Dedifferentiated amniotic fluid mesenchymal stem cell (primary cell): ENCODE measurements at regions not wholly inside any gene's neighbourhood (a gene's known extent, or its start where the extent isn't known, plus 50 kb on each side); places are given as distances from the start of the nearest gene placed in this dataset.

Experiments used
- DNase-seq: peaks from one replicate; pipeline ENCODE4 v3.0.0-alpha.2; 2016; ENCODE audit errors: extremely low spot score

DNA sequence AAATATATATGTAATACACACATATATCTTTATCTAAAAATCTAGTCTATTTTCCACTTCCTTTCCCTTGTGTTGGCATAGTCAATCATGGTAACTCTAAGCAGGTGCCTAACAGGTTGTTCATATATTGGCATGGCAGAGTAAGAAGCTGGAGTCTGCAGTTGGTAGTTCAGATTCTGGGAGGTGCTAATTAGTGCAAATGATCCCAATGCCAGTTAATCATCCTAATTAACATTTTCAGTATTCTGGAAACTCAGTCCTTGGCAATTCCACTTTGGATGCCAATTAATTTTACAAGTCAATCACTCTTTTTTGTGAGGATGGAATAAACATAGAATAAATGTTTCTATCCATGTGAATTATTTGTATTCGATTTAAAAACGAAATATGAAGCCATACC lies 863.7 kb upstream of the SOX9 start:
- DNase-seq, result no peak

DNA sequence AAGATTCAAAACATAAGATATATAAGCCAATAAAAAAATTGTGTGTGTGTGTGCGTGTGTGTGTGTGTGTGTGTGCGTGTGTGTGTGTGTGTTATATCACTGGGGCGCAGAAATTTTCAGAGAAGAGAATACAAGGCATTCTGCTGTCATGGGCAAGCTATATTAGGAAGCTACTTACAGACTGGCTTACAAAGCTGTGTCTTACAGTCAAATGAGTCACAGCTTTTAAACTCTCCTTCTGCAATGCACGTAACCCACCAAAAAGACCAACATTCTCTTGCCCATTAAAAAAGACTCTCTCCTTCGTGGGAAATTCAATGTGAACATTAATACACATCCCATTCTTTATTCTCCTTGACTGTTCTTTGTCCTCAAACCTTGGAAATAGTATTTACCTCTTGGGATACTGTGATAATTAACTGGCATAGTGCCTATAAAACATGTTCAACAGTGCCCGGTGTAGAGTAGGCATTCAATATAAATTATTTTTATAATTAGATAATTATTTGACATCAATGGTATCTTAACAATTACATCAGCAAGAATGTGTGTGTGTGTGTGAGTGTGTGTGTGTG lies 860.4 kb upstream of the SOX9 start:
- no peak for DNase-seq

DNA sequence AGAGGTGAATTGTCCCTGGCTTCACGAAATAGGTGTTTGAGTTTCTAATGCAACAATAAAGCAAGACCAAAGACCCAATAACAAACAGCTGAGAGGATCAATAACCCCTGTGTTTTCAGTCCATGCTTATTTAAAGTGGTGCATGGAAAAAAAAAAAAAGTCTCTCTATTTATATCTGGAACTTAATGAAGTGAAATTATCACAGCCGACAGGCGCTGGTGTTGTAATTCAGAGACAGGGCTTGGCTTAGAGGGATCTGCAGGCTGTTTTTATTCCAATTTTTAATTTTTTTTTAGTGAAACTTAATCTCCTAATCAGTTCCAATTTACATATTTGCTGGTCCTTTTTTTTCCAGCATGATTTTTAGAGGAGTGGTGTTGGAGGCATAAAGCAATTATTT lies 858.2 kb upstream of the SOX9 start:
- DNase-seq, result no peak

DNA sequence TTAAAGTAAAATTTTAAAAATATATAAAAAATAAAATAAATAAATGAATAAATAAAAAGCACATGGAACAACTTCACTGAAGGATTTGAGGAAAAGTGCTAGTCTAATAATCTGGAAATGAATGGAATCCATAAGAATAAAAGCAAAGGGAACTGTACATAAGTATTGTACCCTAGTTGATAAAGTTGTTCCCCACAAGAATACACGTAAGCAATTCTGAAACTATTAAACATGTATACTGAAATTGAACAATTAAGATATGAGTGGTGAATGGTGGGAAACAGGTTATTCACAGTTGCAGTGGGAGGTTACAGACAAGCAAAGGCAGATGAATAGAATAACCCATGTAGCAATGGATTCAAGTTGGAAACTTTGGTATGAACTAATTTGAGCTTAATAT lies 853.2 kb upstream of the SOX9 start:
- no peak for DNase-seq

DNA sequence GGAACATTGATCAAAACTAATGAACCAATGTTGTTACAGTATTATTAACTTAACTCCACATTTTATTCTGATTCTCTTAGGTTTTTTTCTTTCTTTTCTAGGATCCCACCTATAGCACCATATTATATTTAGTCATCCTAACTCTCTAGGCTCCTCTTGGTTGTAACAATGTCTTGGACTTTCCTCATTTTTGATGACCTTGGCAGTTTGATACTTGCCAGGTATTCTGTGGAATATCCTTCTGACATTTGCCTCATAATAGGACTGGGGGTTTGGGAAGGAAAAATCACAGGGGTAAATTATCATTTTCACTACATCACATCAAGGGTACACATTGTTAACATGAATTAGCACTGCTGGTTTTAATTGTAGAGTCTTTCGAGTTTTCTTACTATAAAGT lies 851.6 kb upstream of the SOX9 start:
- no peak for DNase-seq

DNA sequence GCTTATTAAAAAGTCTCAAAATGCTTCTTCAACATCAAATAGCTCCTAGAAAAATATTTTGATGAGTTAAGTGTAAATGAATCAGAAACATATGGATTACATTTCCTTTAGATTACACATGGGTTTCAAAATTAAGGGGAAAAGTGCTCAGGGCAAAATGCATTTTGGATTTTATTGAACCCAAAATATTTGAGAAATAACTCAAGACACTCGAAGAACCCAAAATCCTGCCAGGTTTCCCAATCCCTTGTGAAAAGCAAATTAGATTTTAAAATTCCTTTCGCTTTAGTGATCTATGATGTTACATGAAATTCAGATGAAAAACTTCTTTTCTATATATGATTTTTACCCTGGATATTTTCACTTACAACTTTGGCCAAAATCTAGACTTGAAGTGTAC lies 847.4 kb upstream of the SOX9 start:
- DNase-seq, result no peak

DNA sequence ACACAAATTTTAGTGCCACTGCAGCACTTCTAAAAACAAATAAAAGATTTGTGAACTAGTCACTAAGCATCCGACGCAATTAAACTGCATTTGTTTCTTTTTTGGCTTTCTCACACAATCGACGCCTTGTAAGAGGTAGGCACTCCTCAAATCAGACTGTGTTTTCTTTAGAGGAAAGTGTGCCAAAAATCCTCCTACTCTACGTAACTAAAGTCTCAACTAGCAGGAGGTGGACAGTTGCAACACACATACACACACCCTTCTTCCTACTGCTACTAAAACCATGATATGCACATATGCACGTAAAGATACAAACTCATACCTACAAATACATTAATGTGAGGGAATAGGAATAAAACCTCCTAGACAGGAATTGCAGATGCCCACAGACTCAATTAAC lies 844.7 kb upstream of the SOX9 start:
- DNase-seq, result no peak

DNA sequence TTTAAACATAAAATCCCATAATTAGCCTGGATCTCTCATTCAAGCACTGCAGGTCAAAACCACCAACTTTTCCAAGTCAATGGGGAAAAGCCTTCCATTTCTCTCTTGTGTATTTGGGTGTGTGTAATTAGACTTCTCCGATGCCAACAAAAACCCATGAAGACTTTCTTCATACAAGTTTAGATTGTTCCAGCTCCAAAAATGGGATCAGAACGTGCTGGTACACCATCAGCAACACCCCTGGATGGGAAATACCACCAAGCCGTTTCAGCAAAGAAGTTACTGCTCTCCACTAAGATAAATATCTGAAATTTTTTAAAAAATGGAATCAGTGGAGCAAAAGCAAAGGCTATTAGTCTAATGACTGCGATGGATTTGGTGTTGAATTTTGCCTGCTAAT lies 837.3 kb upstream of the SOX9 start:
- no peak for DNase-seq

DNA sequence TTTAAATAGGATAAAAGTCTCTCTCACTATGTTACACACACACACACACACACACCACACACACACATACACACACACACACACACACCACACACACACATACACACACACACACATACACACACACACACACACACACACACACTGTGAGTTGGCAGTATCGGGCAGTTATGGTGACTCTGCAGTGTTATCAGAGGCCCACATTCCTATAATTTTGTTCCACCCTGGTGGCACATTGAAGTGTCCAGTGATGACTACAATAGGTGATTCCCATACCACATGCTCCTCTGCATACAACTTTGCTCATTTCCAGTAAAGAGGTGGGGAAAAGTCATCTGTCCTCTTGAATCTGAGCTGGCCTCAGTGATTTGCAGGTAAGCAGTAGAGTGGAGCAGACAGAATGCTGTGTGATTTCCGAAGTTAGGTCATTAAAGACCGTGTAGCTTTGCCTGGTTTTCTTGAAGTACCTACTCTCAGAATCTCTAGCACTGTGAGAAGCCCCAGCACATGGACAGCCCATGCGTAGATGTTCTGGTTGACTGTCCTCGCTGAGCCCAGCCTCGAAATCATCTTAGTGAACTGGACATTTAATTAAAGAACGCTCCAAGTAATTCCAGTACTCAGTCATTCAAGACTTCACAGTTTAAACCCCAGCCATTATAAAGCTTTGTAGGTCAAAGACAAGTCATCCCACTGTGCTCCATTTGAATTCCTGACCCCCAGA lies 836.6 kb upstream of the SOX9 start:
- no peak for DNase-seq

DNA sequence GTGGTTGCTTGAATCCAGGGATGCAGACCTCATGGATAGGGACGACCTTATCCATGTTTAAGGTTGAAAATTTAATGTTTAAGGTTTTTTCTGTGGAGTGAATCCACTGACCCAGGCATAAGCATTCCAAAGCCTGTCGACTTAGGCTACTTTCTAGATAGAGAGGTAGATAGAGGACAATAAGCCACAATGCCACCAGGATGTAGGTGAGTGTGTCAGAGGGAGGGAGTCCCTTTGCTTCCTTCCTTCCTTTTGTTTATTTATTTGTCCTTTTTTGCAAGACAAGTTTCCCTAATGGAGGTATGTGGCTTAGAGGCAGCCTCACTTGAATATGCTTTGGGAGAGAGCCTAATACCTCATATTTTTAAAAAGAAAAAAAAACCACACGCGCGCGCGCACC lies 834.2 kb upstream of the SOX9 start:
- no peak for DNase-seq

DNA sequence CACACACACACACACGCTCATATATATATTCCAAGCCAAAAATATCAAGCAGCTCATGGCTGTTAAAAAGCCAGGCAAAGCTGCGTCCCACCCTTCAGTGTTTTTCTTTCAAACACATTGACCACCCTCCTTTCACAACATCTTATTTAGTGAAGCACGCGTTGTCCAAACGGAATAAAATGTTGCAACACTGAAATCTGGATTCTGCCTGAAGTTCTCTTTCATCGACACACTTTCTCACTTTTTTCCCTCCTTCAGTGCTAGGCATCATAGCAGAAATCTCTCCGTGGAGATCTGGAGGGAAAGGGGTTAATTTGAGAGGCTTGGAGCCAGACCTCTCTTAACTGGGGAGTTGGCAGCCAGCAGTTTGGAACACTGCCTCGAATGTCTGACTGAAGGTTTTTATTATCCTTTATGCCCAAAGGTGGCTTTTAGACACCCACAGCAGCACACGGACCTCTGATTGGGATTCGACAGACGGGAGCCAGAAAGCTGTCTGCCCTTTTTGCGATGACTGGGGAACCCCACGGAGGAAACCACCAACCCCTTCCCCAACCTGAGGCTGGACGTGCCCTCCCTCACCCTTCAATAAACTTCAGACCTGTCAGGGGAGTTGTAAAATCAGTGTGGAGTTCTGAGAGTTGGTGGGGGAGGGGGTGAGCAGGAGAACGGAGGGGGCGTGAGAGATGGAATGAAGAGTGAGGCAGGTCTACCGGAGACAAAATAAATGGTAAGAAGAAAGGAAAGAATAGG lies 833.6 kb upstream of the SOX9 start:
- no peak for DNase-seq

DNA sequence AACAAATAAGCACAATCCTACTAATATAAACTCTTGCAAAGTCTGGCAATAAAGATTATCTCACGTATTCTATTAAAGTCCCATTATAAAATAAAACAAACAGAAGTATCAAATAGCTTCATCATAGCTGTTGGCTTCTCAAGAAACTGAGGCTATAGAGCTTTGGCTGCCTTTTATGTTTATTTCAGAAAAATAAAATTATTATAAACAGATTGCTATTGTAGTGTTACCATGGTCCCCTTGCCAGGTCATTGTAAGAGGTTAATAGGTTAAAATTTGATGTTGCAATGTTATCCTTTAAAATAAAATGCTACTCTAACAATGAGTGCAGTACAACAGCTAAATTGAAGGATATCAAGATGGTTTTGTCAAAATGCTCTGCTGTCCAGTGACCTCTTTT lies 828.8 kb upstream of the SOX9 start:
- no peak for DNase-seq

DNA sequence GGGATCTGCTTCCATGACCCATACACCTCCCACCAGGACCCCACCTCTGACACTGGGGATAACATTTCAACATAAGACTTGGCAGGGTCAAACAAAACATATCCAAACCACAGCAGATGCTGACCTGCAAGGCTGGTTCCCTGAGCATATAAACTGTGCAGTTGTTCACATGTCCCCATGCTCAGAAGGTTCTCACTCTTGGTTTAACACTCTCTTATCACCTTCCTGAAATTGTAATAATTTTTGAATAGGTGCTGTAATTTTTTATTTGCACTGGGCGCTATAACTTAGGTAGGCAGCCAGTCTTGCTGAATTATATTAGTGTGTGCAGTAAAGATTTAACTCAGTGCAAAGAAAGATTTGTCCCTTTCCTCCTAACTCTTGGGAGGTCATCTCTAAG lies 824.8 kb upstream of the SOX9 start:
- no peak for DNase-seq

DNA sequence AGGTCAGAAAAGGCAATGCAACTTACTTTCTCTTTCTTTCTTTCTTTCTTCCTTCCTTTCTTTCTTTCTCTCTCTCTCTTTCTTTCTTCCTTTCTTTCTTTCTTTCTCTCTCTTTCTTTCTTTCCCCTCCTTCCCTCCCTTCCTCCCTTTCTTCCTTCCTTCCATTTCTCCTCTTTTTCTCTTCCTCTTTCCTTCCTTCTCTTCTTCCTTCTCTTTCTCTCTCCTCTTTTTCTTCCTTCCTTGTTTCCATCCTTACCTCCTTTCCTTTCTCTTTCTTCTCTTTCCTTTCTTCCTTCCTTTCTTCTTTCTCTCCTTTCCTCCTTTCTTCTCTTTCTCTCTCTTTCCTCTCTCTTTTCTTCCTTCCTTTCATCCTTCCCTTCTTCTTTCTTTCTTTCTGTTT lies 819.8 kb upstream of the SOX9 start:
- DNase-seq, result no peak

DNA sequence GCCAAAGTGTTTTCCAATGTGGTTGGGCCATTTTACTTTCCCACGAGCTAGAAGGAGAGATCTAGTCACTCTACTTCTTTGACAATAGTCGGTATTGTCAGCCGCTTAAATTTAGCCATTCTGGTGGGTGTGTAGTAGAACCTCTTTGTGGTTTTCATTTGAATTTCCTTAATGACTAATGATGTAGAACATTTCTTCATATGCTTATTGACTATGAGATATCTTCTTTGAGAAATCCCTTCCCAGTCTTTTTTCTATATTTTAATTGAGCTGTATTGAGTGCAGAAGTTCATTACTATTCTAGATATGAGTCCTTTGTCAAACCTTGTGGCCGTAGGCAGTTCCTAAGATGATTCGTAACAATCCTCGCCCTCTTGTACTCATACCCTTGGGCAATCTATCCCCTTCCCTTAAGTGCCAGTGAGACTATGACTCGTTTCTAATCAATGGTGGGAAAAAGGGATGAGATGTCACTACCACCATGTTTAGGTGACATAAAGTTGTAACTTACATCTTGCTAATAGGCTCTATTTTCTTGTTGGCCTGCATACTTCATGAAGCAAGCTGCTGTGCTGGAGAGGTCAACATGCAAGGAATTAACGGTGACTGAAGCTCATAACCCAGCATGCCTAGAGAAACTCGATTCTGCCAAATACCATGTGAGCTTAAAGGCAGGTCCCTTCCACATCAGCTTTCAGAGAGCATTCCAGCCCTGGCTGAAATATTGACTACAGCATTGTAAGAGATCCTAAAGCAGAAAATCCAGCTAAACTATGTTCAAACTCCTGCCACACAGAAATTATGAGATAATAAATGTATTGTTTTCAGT lies 817.9 kb upstream of the SOX9 start:
- DNase-seq, result no peak

DNA sequence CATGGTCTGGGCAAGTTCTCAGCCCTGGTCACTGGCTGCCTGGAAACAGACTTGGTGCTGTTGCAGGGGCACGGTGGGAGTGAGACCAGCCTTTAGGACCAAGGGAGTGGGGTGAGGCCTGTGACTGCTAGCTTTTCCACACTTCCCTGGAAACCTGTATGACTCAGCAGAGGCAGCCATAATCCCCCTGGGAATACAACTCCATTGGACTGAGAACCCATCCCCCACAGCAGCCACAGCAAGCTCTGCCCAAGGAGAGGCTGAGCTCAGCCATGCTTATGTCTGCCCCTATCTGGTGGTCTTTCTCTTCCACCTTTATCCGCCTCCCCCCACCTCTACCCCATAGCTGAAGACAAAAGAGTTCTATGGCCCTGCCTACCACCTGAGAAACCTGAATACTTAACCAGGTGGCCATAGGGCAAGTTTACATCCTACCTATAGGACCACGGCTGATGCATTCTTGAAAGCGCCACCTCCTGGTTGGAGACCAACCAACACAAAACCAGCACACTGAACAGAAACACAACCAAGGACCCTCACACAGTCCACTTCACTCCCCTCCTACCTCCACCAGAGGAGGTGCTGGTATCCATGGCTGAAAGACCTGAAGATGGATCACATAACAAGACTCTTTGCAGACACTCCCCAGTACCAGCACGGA lies 816.2 kb upstream of the SOX9 start:
- DNase-seq, result no peak

DNA sequence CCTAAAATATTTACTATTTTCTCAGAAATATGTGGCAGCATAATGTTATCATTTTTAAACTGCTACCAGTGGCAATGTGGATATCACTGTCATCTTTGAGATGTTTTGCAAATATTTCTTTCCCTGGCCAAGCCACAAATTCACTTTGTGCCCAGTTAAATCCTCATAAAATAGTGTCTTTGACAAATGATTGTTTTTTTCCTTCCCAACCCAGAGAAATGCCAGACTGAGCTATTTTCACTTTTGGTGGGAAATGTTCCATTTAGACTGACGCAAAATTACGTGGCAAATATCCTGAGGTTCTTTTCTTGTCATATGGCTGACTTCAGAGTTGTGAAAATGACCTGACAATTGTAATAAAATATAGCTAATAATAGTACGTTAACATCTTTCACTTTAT lies 807.0 kb upstream of the SOX9 start:
- no peak for DNase-seq

DNA sequence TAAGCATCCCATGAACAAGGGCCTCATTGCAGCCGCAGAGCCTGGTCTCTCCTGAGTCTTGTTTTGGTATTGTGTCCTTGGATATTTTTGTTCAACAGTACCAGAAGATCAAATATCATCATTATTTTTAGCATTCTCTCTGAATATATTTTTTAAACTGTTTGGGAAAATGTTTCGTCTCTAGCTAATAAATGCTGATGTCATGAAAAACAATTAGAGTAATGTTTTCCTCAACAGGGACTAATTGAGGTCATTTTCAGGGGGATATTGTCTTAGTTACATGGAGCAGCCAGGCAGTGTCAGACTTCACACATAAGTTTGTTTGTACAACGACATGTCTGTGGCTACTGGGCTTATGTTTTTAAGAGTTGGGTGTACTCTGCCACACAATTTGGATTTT lies 805.3 kb upstream of the SOX9 start:
- no peak for DNase-seq

DNA sequence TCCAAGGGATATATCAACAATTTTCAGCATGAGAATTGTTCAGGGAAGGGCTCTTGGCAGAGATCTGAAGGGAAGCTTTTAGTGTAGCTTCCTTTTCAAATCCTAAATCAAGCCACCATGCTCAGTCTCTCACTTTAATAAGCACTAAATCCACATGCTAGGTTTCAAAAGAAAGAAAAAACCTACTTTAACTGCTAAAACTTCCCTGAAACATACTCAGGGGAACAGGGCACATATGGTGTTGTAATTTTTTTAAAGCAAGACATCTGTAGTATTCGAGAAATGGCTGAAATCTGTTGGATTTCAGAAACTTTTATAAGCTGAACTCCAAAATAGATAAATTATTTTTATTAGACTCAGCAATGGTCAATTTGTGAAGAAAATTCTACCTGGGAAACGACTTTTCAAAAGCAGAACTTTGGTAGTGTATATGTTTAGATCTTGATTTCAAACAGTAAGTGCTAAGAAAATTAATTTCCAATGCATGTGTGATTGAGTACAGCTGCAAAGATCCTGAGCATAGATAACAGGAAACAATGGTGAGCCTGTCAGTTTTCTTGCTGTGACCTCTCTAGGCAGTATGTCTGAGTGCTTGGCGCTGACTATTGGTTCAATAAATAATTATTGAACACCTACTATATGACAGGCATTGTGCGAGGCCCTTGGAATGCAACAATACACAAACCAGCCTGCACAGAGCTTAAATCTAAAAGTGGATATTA lies 804.5 kb upstream of the SOX9 start:
- no peak for DNase-seq

DNA sequence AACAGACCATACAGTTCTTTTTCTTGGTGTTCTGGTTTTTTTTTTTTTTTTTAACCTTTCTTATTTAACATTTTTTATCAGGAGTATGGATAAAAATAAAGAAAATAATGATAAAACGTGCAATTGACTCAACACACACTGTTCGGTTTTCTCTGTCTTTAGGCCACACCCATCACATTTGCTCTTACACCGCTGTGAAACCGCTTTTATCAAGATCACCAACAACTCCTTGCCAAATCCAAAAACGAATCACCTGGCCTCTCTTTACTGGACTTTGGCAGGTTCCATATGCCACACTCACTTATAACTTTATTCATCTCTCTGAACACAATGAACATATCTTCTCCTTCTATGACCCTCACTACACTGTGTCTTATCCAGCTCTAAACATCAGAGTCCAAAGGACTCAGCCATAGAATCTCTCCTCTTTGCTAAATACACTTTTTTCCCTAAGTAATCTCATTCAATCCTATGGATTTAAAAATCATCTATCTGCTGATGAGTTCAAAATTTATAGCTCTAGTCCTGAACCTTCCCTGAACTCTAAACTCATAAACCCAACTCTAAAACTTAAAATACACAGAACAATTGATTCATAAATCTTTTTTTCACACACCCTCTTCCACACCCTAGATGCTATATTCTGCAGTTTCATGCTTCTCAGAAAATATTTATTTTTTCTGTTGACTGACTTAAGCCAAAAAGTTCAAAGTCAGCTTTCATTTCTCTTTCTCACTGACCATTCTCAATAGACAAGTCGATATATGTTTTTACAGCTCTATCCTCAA lies 800.6 kb upstream of the SOX9 start:
- DNase-seq, result no peak
